RWPE2 (cell line): ENCODE measurements at regions not wholly inside any gene's neighbourhood (a gene's known extent, or its start where the extent isn't known, plus 50 kb on each side); places are given as distances from the start of the nearest gene placed in this dataset.

Experiments
- ATAC-seq: fragments of 200-7000 bp; cut with Tn5 transposase; 3 replicates; pipeline ENCODE4 v1.9.1; 2021; ENCODE audit warnings: low read depth
- DNase-seq: peaks from one replicate; pipeline ENCODE4 v3.0.0-alpha.2; 2020; ENCODE audit warnings: low spot score
- H3K27ac ChIP-seq: fragments of 450-650 bp; 2 replicates; pipeline ENCODE4 v1.5.1; 2017; ENCODE audit warnings: mild to moderate bottlenecking; ENCODE audit not compliant: poor library complexity, severe bottlenecking
- H3K27me3 ChIP-seq: fragments of 250-450 bp; sonication (Bioruptor Pico); 2 replicates; pipeline ENCODE4 v1.5.1; 2021; ENCODE audit warnings: mild to moderate bottlenecking, moderate library complexity; ENCODE audit not compliant: insufficient read depth, poor library complexity, severe bottlenecking
- H3K36me3 ChIP-seq: fragments of 250-450 bp; sonication (Bioruptor Pico); 2 replicates; pipeline ENCODE4 v1.5.1; 2020; ENCODE audit warnings: low read depth, mild to moderate bottlenecking, moderate library complexity
- H3K4me1 ChIP-seq: fragments of 250-450 bp; sonication (Bioruptor Pico); 2 replicates; pipeline ENCODE4 v1.5.1; 2021; ENCODE audit warnings: mild to moderate bottlenecking, moderate library complexity; ENCODE audit not compliant: insufficient read depth, poor library complexity, severe bottlenecking
- H3K4me3 ChIP-seq: fragments of 250-450 bp; sonication (Bioruptor Pico); 2 replicates; pipeline ENCODE4 v1.5.1; 2021; ENCODE audit warnings: mild to moderate bottlenecking, moderate library complexity; ENCODE audit not compliant: severe bottlenecking
- H3K9me3 ChIP-seq: fragments of 250-450 bp; sonication (Bioruptor Pico); 2 replicates; pipeline ENCODE4 v1.5.1; 2021; ENCODE audit warnings: mild to moderate bottlenecking, moderate library complexity; ENCODE audit not compliant: severe bottlenecking
- TF ChIP-seq, protein P1 (sequence below): fragments of 450-650 bp; IDR thresholded peaks from one replicate; pipeline ENCODE4 v1.5.1; 2017; ENCODE audit warnings: mild to moderate bottlenecking, moderate library complexity; ENCODE audit not compliant: poor library complexity, severe bottlenecking

DNA sequence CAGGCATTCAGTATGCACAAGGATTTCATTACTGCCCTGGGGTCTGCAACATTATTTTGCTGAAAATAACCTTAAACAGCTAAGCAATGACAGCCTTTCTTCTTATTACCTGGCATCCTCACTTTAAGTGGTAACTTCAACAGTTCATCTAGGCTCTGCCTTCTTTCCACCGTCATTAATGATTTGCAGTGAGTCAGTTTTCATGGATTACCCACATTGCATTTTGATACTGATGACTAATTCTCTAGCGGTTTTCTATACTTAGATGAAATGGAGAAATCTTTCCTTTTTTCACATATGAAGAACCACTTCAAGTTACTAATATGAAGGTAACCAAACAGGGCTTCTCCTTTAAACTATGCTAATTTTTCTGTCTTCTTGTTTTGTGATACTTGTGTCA is 226.9 kb upstream of the TMPRSS15 start:
- H3K27me3 ChIP-seq, result peaks cover 30% of the 10 kb centered on the region
- no peak overlapping the region for H3K4me3 ChIP-seq
- TF ChIP-seq, protein P1, sequence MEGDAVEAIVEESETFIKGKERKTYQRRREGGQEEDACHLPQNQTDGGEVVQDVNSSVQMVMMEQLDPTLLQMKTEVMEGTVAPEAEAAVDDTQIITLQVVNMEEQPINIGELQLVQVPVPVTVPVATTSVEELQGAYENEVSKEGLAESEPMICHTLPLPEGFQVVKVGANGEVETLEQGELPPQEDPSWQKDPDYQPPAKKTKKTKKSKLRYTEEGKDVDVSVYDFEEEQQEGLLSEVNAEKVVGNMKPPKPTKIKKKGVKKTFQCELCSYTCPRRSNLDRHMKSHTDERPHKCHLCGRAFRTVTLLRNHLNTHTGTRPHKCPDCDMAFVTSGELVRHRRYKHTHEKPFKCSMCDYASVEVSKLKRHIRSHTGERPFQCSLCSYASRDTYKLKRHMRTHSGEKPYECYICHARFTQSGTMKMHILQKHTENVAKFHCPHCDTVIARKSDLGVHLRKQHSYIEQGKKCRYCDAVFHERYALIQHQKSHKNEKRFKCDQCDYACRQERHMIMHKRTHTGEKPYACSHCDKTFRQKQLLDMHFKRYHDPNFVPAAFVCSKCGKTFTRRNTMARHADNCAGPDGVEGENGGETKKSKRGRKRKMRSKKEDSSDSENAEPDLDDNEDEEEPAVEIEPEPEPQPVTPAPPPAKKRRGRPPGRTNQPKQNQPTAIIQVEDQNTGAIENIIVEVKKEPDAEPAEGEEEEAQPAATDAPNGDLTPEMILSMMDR, result no peak
- no peak for DNase-seq
- no peaks in the 10 kb centered on the region for H3K9me3 ChIP-seq
- no peak for ATAC-seq
- no peak overlapping the region for H3K27ac ChIP-seq
- no peaks in the 10 kb centered on the region for H3K36me3 ChIP-seq
- no peaks in the 10 kb centered on the region for H3K4me1 ChIP-seq

DNA sequence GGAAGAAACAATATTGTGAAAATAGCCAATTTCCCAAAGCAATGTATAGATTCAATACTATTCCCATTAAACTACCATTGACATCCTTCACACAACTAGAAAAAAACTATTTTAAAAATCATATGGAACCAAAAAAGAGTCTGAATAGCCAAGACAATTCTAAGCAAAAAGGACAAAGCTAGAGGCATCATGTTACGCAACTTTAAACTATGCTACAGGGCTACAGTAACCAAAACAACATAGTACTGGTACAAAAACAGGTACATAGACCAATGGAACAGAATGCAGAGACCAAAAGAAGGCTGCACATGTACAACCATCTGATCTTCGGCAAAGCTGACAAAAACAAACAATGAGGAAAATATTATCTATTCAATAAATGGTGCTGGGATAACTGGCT is 233.3 kb upstream of the TMPRSS15 start:
- ATAC-seq (no peak), DNase-seq (no peak)
- H3K4me3 ChIP-seq, result no peak overlapping the region
- no peaks in the 10 kb centered on the region for H3K4me1 ChIP-seq
- H3K36me3 ChIP-seq, result no peaks in the 10 kb centered on the region
- TF ChIP-seq, protein P1, result no peak
- H3K9me3 ChIP-seq, result no peaks in the 10 kb centered on the region
- peaks cover 5% of the 10 kb centered on the region for H3K27me3 ChIP-seq
- no peak overlapping the region for H3K27ac ChIP-seq

DNA sequence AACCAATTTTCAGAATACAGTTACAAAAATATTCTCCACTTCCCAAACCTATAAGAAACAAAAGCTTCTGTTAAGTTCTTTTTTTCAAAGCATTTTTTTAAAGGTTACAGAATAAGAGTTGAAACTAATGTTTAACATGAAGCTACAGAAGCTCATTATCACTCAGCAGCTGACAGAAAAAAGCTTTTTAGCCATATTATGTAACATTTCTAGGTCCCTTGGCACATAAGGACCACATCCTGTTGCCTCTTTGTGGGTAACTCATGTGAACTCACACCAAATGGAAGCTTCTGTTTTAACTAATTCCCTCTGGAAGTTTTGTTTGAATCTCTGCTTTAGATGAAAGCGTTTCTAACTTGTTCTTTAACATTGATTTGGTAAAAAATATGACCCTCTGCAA is 242.5 kb upstream of the TMPRSS15 start:
- ATAC-seq (no peak), DNase-seq (no peak)
- H3K4me1 ChIP-seq, result no peaks in the 10 kb centered on the region
- no peak overlapping the region for H3K4me3 ChIP-seq
- H3K36me3 ChIP-seq, result no peaks in the 10 kb centered on the region
- peaks cover 8% of the 10 kb centered on the region for H3K27me3 ChIP-seq
- H3K27ac ChIP-seq, result no peak overlapping the region
- TF ChIP-seq, protein P1, result no peak
- H3K9me3 ChIP-seq, result no peaks in the 10 kb centered on the region

DNA sequence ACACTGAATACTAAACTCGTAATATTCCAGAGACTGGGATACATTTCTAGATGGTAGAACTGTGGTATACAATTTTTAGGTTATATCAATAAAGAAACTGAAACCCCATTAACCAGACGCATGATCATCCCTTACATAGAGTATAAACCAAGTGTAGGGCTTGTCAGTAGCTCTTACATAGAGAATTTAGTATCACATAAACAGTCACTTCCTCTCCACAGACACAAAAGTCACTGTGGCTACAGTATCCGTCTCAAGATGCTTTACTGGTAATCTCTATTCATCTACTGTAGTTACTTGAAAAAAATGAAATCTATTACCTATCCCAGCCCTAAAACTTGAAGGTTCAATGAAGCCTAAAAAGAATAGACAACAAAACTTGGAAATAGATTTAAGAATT is 252.3 kb upstream of the TMPRSS15 start:
- H3K36me3 ChIP-seq, result no peaks in the 10 kb centered on the region
- H3K27me3 ChIP-seq, result no peaks in the 10 kb centered on the region
- DNase-seq (no peak), ATAC-seq (no peak)
- TF ChIP-seq, protein P1, result no peak
- no peaks in the 10 kb centered on the region for H3K4me1 ChIP-seq
- no peaks in the 10 kb centered on the region for H3K9me3 ChIP-seq
- H3K27ac ChIP-seq, result no peak overlapping the region
- H3K4me3 ChIP-seq, result no peak overlapping the region

DNA sequence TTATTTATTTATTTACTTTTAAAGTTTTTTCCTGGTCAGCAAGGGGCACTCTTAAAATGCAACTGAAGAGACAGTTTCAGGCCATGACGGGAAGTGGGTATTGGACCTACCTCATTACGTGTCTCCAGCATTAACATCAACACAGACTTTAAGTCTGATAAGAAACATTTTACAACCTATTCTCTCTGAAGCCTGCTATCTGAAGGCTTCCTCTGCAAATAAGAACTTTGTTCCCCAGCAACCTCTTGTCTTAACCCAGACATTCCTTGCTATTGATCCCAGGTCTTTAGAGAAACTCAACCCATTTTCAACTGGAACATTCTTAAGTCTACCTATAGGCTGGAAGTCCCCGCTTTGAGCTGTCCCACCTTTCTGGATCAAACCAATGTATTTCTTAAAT is 258.3 kb upstream of the TMPRSS15 start:
- Histone ChIP-seq H3K4me3 (no peak overlapping the region), H3K9me3 (no peaks in the 10 kb centered on the region), H3K27ac (no peak overlapping the region), H3K27me3 (no peaks in the 10 kb centered on the region), H3K36me3 (no peaks in the 10 kb centered on the region), H3K4me1 (no peaks in the 10 kb centered on the region)
- no peak for DNase-seq
- ATAC-seq, result no peak
- TF ChIP-seq, protein P1, result no peak
